Psoas muscle (tissue), 7 donors: ENCODE measurements at regions not wholly inside any gene's neighbourhood (a gene's known extent, or its start where the extent isn't known, plus 50 kb on each side); places are given as distances from the start of the nearest gene placed in this dataset.
"Not testable (repeated sequence)": the region's sequence is repeated elsewhere in the genome, so short reads cannot be mapped to it uniquely, and the experiment has no call there.

Source experiments
- ATAC-seq, 4 donors: fragments of 200-7000 bp; cut with Tn5 transposase; one replicate each; pipeline ENCODE4 v1.9.1; 2020; ENCODE audit warnings: moderate library complexity in 3 of 4, mild to moderate bottlenecking in 2 of 4
- DNase-seq, 2 donors: peaks; one replicate each; pipeline ENCODE4 v3.0.0-alpha.2; 2020
- H3K27ac ChIP-seq: fragments of 200-600 bp; one replicate; pipeline ENCODE4 v1.8.0; 2022
- H3K27me3 ChIP-seq, 3 donors: fragments of 200-600 bp in 1 of 3; one replicate each; pipeline versions ENCODE4 v1.6.1 to v1.8.0; 2013 to 2022; ENCODE audit warnings: low read length in 2 of 3, mild to moderate bottlenecking in 2 of 3, moderate library complexity in 1 of 3; ENCODE audit not compliant: insufficient read depth in 3 of 3
- H3K36me3 ChIP-seq, 2 donors: fragments of 200-600 bp in 1 of 2; one replicate each; pipeline versions ENCODE4 v1.6.1 to v1.8.0; 2013 to 2022; ENCODE audit warnings: low read depth in 1 of 2, mild to moderate bottlenecking in 1 of 2, moderate library complexity in 1 of 2; ENCODE audit not compliant: insufficient read depth in 1 of 2
- H3K4me1 ChIP-seq: fragments of 200-600 bp; one replicate; pipeline ENCODE4 v1.8.0; 2022
- H3K4me3 ChIP-seq: fragments of 200-600 bp; one replicate; pipeline ENCODE4 v1.8.0; 2022; ENCODE audit warnings: mild to moderate bottlenecking
- H3K9me3 ChIP-seq: fragments of 200-600 bp; one replicate; pipeline ENCODE4 v1.8.0; 2022
- WGBS, 3 donors: extraction: QIAGEN DNeasy Blood & Tissue Kit; methylation state at CpG; one replicate each; pipeline versions ENCODE4 v1.1.6 to v1.1.7; 2013; 5-methylcytosine and 5-hydroxymethylcytosine counted together
- intact Hi-C, 2 donors: fragments of 100-400 bp; cut with DNase I; formaldehyde crosslinking; loops; one replicate each; pipeline versions ENCODE4 v1.11.0 to v1.14.2; 2022
- TF ChIP-seq, protein P1 (sequence below): fragments of 200-600 bp; IDR thresholded peaks from one replicate; pipeline ENCODE4 v1.8.0; 2022; ENCODE audit warnings: antibody characterized with exemption
- donor health status: healthy with polysubstance abuse.
- donor health status: DM: no; HTN: no; CAD: no; lungs with moderate emphysema.
- donor health status: Bipolar disorder and iron deficiency.
- donor health status: healthy.
- donor health status: DM: yes; HTN: yes; CAD: no.
- donor health status: DM: no; HTN: no; CAD: no.
- donor health status: DM: yes; HTN: yes; CAD: no.

DNA sequence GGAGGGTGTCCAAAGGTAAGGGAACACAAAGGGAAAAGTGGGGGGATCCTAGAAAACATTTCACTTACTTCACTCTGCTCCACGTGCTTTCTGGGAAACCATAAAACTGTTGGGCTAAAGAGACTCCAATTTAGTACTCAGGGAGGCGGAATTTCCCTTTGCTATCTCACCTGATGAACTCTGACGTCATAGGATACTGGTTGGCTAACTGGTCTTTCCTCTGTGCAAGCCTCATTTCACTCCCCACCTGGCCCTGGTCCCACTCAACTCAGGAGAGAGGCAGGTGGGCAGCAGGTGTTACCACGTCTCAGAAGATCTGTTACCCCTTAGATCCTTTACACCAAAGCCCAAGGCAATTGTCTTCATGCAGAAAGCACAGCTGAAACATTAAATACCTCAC lies 51.8 kb upstream of the PMAIP1 start:
- Histone ChIP-seq H3K4me1 (no peaks in the 10 kb centered on the region), H3K27ac (no peak overlapping the region), H3K27me3 (no peaks in the 10 kb centered on the region), H3K4me3 (no peak overlapping the region), H3K36me3 (no peaks in the 10 kb centered on the region), H3K9me3 (no peaks in the 10 kb centered on the region)
- DNase-seq, result no peak
- 47 to 54% (median 52%) methylated on average over 4 of the region's 4 CpGs for WGBS, 3 donors
- no peak for ATAC-seq
- intact Hi-C loops, result loop anchor here in 1 of 2 donors (10.0 kb wide), 1 partner anchor 697 kb away; no protein-coding TSS in a partner anchor
- TF ChIP-seq, protein P1, sequence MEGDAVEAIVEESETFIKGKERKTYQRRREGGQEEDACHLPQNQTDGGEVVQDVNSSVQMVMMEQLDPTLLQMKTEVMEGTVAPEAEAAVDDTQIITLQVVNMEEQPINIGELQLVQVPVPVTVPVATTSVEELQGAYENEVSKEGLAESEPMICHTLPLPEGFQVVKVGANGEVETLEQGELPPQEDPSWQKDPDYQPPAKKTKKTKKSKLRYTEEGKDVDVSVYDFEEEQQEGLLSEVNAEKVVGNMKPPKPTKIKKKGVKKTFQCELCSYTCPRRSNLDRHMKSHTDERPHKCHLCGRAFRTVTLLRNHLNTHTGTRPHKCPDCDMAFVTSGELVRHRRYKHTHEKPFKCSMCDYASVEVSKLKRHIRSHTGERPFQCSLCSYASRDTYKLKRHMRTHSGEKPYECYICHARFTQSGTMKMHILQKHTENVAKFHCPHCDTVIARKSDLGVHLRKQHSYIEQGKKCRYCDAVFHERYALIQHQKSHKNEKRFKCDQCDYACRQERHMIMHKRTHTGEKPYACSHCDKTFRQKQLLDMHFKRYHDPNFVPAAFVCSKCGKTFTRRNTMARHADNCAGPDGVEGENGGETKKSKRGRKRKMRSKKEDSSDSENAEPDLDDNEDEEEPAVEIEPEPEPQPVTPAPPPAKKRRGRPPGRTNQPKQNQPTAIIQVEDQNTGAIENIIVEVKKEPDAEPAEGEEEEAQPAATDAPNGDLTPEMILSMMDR, result no peak

DNA sequence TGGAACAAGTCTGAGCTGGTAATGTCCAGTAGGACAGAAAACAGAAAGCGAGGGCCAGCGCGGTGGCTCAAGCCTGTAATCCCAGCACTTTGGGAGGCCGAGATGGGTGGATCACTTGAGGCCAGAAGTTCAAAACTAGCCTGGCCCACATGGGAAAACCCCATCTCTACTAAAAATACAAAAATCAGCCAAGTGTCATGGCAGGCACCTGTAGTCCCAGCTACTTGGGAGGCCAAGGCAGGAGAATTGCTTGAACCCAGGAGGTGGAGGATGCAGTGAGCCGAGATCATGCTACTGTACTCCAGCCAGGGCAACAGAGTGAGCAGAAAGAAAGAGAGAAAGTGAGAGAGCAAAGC lies 52.3 kb upstream of the PMAIP1 start:
- H3K27me3 ChIP-seq, H3K9me3 ChIP-seq, H3K27ac ChIP-seq, H3K4me3 ChIP-seq, H3K36me3 ChIP-seq, H3K4me1 ChIP-seq, DNase-seq, ATAC-seq: not testable (repeated sequence)
- intact Hi-C loops, result loop anchor here in 1 of 2 donors (10.0 kb wide), 1 partner anchor 697 kb away; no protein-coding TSS in a partner anchor
- WGBS, 3 donors, result 70 to 78% (median 73%) methylated on average over 5 of the region's 5 CpGs

DNA sequence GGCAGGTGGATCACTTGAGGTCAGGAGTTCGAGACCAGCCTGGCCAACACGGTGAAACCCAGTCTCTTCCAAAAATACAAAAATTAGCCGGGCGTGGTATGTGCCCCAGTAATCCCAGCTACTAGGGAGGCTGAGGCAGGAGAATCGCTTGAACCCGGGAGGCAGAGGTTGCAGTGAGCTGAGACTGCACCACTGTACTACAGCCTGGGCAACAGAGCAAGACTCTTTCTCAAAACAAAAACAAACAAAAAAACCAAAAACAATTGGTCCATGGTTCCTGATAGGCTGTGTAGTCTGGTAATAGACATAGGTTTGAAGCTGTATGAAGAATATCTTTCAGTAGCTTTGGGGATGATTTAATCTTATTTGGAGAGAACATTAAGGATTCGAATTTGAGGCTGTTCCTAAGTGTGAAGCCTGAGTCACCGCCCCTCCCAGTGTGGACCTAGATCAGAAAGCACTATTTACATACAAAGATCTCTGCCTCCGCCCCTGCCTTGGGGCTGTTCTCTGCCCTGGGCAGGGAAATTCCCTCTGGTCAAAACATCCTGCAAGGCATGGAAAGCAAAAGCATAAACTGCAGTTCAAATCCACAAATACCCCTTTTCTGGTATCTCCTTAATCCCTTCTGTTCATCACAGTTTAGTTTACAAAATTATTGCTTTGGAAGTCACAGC lies 52.8 kb upstream of the PMAIP1 start:
- Histone ChIP-seq H3K27ac (no peak overlapping the region), H3K9me3 (no peaks in the 10 kb centered on the region), H3K4me3 (no peak overlapping the region), H3K4me1 (no peaks in the 10 kb centered on the region), H3K36me3 (no peaks in the 10 kb centered on the region), H3K27me3 (no peaks in the 10 kb centered on the region)
- 69 to 80% (median 71%) methylated on average over 9 of the region's 9 CpGs for WGBS, 3 donors
- ATAC-seq (no peak), DNase-seq (no peak)
- intact Hi-C loops, result loop anchor here in 1 of 2 donors (10.0 kb wide), 1 partner anchor 698 kb away; no protein-coding TSS in a partner anchor
- TF ChIP-seq, protein P1, result no peak

DNA sequence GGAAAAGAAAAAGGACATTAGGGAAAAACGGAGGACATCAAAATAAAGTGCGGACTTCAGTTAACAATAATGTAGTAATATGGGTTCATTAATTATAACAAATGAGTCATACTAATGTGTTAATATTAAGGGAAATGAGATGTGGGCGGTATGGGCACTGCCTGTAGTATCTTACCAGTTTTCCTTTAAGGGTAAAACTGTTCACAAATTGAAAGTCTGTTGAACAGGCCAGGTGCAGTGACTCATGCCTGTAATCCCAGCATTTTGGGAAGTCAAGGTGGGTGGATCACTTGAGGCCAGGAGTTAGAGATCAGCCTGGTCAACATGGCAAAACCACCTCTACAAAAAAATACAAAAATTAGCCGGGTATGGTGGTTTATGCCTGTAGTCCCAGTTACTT lies 56.8 kb upstream of the PMAIP1 start:
- WGBS, 3 donors, result 88 to 94% (median 93%) methylated on average over 4 of the region's 4 CpGs
- intact Hi-C loops, result loop anchor here in 1 of 2 donors (10.0 kb wide), 1 partner anchor 702 kb away; no protein-coding TSS in a partner anchor
- TF ChIP-seq, protein P1, result no peak

DNA sequence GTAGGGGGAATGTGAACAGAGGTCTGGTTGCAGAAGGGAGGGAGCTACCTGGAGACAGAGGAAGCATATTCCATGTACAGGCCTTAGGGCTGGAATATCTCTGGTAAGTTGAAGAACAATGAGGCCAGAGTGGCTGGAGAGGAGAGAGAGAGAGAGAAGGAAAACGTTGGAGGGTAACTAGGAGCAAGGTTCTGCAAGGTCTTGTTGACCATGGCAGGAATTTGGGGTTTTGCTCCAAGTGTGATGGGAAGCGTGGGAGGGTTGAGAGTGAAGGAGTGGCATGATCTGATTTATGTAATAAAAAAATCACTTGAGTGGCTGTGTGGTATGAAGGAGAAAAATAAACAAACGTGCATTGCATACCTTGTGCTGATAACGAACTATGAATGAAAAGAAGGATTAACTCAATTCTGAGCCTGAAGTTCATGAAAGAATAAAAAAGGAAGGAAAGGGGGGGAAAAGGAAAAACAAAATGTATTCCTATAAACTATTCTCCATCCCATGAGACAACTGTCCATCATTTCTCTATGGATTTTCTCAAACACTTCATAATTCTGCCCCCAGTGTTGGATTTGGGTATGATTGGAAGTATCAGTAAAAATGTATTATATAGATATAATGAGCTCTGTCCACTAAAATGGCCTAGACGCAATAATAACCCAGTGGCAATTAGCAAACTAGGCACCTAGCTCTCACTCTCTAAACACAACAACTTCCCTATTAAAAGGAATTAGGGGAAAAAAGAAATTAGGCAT lies 59.7 kb upstream of the PMAIP1 start:
- no peak for ATAC-seq
- Histone ChIP-seq H3K4me1 (no peaks in the 10 kb centered on the region), H3K36me3 (no peaks in the 10 kb centered on the region), H3K9me3 (no peaks in the 10 kb centered on the region), H3K27ac (no peak overlapping the region), H3K27me3 (peaks cover 0 to 8% (median 0%) of the 10 kb centered on the region in 3 donors), H3K4me3 (no peak overlapping the region)
- intact Hi-C loops, result loop anchor here in 1 of 2 donors (10.0 kb wide), 1 partner anchor 705 kb away; no protein-coding TSS in a partner anchor
- 72 to 76% (median 73%) methylated on average over 5 of the region's 5 CpGs for WGBS, 3 donors
- DNase-seq, result no peak
- TF ChIP-seq, protein P1, result no peak

More for the DNA sequence above, 56.8 kb upstream of the PMAIP1 start:
- no peaks in the 10 kb centered on the region for H3K27me3 ChIP-seq
- no peak overlapping the region for H3K27ac ChIP-seq
- ATAC-seq (no peak), DNase-seq (no peak)
- H3K4me1 ChIP-seq, result no peaks in the 10 kb centered on the region
- no peaks in the 10 kb centered on the region for H3K9me3 ChIP-seq
- H3K4me3 ChIP-seq, result no peak overlapping the region
- no peaks in the 10 kb centered on the region for H3K36me3 ChIP-seq
